Activated CD8-positive, alpha-beta memory T cell treated with anti-CD3 and anti-CD28 coated beads for 36 hours (primary cell): ENCODE measurements at regions not wholly inside any gene's neighbourhood (a gene's known extent, or its start where the extent isn't known, plus 50 kb on each side); places are given as distances from the start of the nearest gene placed in this dataset.
"Not testable (repeated sequence)": the region's sequence is repeated elsewhere in the genome, so short reads cannot be mapped to it uniquely, and the experiment has no call there.

Source experiments
- CTCF ChIA-PET: fragments of 350-600 bp; sonication (Branson Sonifier 250); formaldehyde crosslinking; loops from one replicate; lab custom pipeline; 2021; ENCODE audit warnings: antibody characterized with exemption; lab: Charles Lee
- POLR2A ChIA-PET: fragments of 350-600 bp; sonication (Branson Sonifier 250); formaldehyde crosslinking; loops from one replicate; lab custom pipeline; 2021; ENCODE audit warnings: antibody characterized with exemption; lab: Charles Lee

DNA sequence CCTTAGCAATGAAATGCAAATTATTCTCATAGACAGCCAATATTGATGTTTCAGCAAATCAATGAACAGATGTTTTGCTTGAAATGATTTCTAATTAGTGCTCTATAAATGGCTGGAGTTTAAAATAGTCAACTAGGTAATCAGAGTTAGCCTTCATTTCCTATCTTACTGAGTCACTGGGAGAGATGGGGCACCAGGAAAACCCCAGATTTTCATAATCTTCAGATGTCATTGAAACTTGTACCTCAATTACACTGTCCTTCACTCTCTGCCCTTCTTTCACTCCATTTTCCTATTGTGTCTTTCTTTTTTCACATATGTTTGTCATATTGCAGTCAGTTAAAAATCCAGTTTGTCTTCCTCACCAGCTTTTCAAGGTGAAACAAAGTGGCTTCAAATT, 92.7 kb downstream of the C12orf75 start:
- ChIA-PET POLR2A (no interaction called here), CTCF (no interaction called here)

DNA sequence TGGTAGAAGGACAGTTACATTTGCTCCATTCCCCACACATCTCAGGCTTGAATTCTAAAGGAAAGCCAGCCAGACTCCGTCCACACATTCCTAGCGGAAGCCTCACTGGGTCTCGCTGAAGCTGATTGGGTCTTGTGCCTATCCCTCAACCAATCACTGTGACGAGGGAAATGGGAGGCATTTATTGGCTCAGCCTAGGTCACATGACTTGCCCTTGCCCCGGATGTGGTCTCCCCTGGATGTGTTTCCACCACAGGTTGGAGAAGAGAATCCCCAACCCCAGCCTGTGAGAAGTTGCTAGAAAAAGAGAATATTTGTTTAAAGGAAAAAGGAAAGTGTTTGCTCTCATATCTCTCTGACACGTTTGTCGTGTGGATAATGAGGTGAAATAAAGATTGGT, 93.4 kb downstream of the C12orf75 start:
- ChIA-PET POLR2A (no interaction called here), CTCF (no interaction called here)

DNA sequence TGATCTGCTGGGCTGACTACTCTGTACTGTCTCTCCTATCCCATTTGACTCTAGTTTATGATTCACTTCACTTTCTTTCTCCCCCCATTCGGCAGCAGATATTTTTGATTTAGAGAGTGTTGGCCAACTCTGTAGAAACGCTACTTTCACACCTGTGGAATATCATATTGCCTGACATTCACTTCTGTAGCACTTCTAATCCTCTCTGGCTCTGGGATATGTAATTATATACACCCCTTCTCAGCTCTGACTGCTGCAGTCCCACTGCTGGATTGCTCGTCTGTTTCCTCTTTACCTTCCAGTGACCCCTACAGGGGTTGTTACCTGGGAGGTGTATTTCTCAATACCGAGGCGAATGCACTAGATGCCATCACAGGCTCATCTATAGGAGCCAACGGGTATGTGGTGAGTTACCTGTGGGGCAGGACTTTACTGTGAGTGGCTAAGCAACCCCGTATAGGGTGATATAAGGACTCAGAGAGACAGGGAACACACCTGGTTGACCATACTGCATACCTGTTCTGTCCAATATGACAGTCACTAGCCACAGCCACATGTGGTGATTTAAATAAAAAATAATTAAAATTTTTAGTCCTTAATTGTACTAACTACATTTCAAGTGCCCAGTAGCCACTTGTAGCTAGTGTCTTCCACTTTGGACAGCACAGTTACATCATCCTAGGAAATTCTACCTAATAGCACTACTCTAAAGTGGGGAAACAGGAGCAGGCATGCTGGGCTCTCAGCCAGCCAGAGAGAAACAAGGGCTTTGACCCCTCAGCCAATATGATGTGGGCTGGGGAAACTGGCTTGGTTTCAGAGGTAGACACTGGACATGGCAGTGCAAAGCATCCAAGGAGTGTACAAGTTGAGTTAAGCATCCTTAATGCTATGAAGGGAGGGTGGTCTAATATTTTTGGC, 95.0 kb downstream of the C12orf75 start:
- CTCF ChIA-PET: no interaction called here
- POLR2A ChIA-PET: no interaction called here

DNA sequence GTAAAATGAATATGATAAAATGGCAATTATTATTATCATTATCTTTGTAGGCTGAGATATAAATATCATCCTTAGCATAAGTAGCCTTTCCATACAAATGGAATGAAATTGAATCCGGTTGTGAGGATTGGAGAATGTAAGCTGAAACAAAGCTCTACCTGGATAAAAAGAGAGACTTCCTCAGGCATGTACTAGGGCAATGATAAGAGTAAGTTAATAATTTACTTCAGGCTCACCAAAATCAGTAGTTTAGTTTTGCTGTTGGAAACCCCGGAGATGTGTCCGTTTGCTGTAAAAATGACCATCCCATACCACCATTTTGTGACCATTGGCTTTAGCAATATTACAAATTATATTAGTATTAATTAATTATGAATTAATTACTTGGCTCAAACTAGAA, 96.3 kb downstream of the C12orf75 start:
- ChIA-PET CTCF (no interaction called here), POLR2A (no interaction called here)

DNA sequence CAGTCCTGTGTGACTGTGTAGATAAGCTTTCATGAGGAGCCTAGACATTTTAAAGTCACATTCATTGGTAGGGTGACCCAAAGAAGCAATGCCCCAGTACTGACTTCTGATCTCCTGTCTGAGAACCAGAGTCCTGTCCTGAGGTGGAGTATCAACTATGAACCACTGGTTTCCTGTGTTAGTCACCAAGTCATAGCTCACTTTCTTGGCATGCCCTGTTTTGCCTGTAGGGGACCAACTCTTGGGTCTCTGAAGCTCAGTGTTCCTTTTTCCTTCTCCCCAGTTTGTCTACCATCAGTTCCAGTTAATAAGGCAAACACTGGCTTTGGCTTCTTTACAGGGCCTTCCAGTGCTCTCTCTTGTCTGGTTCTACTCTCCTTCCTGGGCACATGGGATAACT, 97.4 kb downstream of the C12orf75 start:
- ChIA-PET CTCF (interaction anchor here (1.0 kb wide), 1 partner anchor 17 kb away, joined by 4 read pairs; no protein-coding TSS in a partner anchor), POLR2A (no interaction called here)

DNA sequence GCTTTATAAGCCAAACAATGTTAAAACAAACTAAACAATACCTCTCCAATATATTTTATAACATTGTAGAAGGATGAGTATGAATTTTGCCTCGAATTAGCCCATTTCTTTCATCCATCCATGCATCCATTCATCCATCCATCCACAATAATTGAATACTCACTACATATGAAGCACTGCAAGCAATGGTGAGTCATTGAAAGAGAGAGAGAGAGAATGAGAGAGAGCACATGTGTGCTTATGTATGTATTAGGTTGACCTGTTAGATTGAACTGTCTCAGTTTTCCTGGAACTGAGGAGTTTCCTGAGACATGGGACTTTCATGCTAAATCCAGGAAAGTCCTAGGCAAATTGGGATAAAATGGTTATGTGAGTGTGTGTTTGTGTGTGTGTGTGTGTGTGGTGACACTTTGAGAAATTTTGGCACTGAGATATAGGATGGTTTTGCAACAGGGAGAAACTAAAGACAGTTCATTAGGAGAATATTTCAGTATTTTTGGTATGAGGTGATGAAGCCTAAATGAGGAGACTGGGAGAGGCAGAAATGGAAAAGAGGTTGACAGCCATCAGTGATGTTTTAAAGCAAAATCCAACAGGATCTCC, 98.4 kb downstream of the C12orf75 start:
- POLR2A ChIA-PET: no interaction called here
- CTCF ChIA-PET: no interaction called here

DNA sequence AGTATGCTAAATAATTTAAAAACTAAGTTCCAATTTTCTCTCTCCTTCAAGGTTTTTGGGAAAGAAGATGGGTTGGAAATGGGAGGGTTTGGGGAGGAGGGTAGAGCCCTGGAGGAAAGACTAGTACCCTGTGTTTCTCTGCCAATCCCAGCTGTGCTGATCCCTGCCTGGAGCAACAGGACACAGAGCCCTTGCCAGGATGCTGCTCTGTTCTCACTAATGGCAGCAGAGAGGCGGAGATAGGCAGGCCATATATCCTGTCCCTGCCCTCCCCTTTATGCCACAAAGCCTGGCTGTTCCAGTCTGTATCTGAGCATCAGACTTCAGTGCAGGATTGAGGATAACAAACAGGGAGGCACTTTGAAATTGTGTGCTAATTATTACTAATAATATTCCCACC, 99.0 kb downstream of the C12orf75 start:
- CTCF ChIA-PET: interaction anchor here (1.0 kb wide), 1 partner anchor 9 kb away, joined by 4 read pairs; no protein-coding TSS in a partner anchor
- POLR2A ChIA-PET: no interaction called here

DNA sequence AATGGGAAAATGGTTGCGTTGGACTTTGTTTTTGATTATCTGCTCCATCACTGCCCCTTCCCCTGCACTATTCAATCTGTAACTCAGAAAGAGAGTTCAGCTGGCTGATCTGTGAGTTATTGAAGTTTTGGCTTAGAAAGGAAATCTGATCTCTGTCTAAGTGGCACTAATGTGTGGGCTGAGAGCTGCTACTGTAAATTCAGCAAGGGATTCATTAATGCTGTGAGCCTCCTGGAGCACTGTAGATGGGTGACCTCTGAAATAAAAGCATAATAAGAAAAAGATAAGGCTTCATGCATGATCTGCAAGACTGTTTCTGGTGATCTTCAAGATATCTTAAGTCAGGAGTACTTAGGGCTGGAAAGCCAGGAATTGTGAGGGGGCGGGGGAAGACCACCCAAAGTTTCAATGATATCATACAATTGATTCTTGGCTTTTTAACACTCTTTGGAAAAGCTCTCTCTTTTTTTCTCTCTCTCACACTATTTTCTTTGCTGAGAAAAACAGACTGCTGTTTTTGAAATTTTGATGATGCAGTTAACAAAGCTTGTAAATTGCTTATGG, 101.1 kb downstream of the C12orf75 start:
- ChIA-PET CTCF (no interaction called here), POLR2A (no interaction called here)

DNA sequence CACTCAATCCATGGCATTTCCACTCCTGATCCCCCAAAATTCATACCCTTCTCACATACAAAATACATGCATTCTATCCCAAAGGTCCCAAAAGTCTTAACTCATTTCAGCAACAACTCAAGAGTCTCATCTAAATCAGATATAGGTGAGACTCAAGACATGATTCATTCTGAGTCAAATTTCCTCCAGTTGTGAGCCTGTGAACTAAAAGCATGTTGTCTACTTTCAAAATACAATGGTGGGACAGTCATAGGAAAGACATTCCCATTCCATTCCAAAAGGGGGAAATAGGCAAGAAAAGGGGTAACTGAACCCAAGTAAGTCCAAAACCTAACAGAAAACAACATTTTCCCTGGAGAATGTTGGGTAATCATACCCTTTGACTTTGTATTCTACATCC, 103.3 kb downstream of the C12orf75 start:
- CTCF ChIA-PET: no interaction called here
- POLR2A ChIA-PET: no interaction called here

DNA sequence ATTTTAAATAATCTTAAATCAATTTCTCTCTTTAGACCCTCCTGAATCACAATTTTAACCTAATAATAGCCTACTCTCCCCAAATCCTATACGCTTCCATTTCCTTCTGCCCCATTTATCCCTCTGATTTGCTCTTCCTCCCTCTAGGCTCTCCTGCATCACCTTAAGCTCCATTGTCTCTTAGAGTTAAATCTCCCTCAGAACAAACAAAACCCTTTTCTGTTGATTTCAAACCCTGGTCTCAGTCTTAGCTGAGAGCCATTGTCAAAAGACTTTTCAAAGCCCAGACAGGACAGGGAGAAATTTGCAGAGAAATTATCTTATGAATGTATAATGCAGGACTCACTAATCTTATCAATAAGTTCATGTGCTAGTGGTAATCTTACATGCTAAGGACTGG, 106.1 kb downstream of the C12orf75 start:
- POLR2A ChIA-PET: no interaction called here
- CTCF ChIA-PET: no interaction called here

DNA sequence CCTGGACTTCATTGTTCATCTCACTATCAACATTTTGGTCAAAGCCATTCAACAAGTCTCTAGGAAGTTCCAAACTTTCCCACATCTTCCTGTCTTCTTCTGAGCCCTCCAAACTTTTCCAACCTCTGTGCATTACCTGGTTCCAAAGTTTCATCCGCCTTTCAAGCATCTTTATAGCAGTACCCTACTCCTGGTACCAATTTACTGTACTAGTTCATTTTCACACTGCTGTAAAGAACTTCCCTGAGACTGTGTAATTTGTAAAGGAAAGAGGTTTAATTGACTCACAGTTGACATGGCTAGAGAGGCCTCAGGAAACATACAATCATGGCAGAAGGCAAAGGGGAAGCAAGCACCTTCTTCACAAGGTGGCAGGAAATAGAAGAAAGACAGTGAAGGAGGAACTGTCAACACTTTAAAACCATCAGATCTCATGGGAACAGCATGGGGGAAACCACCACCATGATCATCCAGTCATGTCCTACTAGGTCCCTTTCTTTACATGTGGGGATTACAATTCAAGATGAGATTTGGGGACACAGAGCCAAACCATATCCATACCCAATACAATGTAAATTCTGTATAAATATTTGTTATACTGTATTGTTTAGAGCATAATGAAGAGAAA, 109.7 kb downstream of the C12orf75 start:
- POLR2A ChIA-PET: no interaction called here
- CTCF ChIA-PET: no interaction called here

DNA sequence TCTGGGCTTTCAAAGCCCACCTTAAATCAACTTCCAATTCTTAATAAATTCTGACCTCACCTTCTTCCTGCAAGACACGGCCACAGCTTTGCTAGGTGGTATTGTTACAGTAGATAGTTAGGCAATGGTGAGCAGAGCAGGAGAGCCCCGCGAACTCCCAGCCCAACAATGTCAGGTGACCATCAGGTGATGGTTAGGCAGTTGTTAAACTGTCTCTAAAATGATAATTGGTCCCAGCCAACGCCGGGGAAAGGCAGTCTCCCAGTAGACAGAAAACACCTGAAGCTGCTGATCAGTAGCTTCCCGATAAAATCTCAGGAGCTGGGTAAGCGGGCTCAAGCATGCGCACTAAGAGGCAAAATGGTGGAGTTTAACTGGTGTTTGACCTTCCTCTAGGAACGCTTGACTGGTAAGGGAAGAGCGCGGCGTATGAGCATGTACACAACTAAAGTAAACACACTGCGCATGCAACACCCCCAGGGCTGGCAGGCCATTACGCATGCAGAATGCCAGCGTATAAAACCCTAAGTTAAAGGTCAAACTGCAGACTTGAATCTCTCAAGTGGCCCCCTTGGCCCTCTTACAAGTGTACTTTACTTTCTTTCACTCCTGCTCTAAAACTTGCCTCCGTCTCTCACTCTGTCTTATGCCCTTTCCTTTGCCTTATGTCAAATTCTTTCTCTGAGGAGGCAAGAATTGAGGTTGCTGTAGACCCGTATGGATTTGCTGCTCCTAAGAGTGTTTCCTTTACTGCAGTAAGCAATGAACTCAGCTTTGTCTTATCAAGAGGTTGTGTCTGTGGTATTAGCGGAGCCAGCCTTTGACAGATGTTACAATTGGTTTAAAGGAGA, 113.5 kb downstream of the C12orf75 start:
- ChIA-PET POLR2A (no interaction called here), CTCF (no interaction called here)

DNA sequence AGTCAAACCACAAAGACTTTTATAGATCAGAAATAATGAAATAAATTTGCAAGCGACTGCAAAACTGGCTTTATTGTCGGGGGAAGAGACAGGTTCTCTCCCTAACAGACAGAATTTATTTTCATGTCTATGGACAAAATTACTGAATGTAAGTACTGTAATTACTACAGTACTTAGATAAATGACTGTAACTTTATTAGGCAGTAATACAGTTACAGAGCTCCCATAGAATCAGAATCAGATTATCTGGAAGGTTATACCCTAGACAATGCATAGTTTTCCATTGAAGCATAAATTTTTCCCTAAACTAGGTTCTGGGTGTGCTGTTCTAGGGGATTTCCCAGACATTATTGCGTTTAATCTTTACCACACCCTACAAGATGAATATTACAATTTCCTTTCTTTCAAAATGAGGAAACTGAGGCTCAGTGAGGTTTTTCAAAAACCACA, 114.2 kb downstream of the C12orf75 start:
- POLR2A ChIA-PET: no interaction called here
- CTCF ChIA-PET: interaction anchor here (1.5 kb wide), 1 partner anchor 17 kb away, joined by 4 read pairs; no protein-coding TSS in a partner anchor

DNA sequence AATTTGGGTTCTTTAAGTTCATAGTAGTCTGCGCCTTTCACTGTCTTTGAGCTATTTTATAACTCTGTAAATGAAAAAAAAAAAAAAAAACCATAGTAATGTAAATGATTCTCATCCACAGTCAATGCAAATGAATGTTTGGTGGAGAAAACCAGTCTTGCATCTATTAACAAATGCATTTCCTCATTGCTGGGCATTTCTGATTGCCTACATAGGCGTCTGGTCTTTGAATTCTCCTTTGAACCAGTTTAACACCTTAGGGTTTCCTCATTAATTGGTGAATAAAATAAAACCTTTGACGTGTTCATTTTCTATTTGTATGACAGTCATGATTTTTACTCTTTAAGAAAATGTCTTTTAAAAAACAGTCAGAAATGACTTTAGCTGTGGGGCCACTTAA, 114.8 kb downstream of the C12orf75 start:
- ChIA-PET POLR2A (no interaction called here), CTCF (interaction anchor here (1.5 kb wide), 1 partner anchor 17 kb away, joined by 4 read pairs; no protein-coding TSS in a partner anchor)

DNA sequence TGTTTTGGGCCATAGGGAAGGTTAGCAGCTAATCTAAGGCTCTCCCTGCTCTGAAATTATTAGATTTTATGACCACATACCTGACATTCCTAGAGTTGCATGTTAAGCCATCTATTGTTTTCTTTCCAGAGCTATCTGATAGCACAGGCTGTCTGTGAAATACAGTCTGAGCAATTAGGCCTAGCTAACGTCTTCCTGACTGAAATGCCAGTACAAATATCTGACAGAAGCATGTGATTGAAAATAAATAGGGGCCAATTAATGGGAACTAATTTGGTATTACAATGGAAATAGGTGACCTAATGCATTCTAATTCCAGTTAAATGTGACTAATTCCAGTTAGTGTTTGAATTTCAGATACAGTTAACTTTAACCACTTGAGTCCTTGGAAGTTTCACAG, 115.2 kb downstream of the C12orf75 start:
- ChIA-PET POLR2A (no interaction called here), CTCF (interaction anchor here (1.5 kb wide), 1 partner anchor 18 kb away, joined by 4 read pairs; no protein-coding TSS in a partner anchor)

DNA sequence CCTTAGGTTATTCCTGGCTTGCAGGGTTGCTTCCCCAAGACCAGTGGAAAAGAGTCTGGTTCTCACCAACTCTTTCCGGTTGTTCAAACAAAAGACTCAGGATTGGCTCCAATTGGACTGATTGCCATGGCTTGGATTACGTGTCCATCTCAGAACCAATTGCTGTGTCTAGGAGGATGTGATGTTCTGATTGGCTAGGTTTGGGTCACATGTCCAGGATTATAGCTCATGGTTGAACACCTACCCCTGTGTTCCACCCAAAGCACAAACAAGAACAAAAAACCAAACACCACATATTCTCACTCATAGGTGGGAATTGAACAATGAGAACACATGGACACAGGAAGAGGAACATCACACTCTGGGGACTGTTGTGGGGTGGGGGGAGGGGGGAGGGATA, 116.0 kb downstream of the C12orf75 start:
- POLR2A ChIA-PET, CTCF ChIA-PET: not testable (repeated sequence)

DNA sequence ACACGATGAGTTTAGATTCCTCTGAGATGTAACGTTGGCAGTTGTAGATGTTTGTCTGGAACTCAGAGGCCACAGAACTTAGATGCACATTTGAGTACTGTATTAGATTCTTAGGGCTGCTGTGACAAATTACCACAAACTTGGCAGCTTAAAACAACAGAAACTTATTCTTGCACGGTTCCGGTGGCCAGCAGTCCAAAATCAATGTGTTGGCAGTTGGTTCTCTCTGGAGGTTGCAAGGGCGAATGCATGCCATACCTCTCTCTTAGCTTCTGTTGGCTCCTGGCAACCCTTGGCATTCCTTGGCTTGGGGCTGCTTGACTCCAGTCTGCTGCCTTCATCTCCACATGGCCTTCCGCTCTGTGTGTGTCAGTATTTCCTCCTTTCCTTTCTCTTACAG, 118.9 kb downstream of the C12orf75 start:
- CTCF ChIA-PET: no interaction called here
- POLR2A ChIA-PET: no interaction called here

DNA sequence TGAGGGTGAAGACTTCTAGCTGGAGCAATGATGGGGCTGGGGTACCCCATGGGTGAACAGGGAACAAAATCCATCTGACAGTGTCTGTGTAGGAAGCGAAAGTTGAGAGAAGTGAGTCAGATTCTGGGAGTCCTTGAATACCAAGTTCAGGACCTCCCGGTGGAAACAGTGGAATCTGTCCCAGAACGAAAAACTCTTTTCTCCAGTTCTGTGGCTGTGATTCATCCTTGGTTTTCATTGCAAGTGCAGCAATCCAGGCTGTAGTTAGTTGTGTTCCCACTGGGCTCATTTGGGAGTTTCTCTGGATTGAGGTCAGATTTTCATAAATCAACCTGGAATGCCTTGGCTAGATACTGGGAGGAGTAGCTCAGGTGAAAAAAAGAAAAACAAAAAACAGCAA, 120.7 kb downstream of the C12orf75 start:
- CTCF ChIA-PET: no interaction called here
- POLR2A ChIA-PET: no interaction called here

DNA sequence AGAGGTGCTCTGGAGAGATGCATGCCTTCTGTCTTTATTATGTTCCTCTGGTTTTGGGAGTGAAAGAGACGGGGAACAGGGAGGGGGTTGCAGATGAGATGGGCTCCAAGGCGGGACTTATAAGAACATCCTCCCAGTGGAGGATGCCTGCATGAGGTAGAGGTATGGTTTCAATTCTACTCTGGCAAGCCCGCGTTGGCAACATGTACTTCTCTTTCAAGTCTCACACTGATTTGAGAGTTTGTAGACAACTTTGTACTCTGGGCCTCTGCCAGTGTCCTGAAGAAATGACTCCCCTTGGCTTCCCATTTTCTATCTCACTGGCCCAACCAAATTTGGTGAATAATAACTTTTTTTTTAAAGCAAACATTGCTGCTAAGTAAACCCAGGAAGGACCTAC, 121.3 kb downstream of the C12orf75 start:
- POLR2A ChIA-PET: no interaction called here
- CTCF ChIA-PET: no interaction called here
